ENCODE measurements at regions not wholly inside any gene's neighbourhood (a gene's known extent, or its start where the extent isn't known, plus 50 kb on each side); places are given as distances from the start of the nearest gene placed in this dataset.

DNA sequence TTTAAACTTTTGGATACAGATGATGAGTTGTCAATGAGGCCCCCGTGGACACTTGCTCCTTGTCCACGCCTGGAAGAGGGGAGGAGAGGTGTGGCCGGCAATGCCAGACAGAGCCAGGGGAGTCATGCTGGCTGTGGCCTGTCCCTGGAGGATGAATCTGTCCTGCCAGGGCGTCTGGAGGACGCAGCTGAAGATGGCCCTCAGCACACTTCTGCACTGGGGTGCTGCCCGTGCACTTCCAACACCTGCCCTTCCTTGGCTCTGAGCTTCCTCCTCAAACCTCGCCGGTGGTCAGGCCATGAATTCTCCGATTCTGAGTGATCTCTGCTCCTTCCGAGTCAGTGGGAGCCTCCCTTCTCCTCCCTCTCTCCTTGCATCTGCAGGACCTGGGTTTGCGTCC is 56.4 kb downstream of the KCNF1 start:
- DNase-seq, result no peak
- intact Hi-C loops (cut with DNase I; ENCODE audit: low total_unique reads) (no loop called here), in situ Hi-C loops (cut with MboI; ENCODE audit: low sequenced_read_pairs in 4 of 4) (no loop called here)
- H3K9me3 ChIP-seq, result no peaks in the 10 kb centered on the region
- H3K27ac ChIP-seq, result no peak overlapping the region
- no peaks in the 10 kb centered on the region for H3K36me3 ChIP-seq
- TF ChIP-seq POLR2A (IDR thresholded peaks at IDR 0.05), result no peak
- no peak for TF ChIP-seq CTCF (IDR thresholded peaks at IDR 0.05 in 4 of 5, conservative IDR thresholded peaks at IDR 0.05 in 1 of 5)
- no peak overlapping the region for H3K4me3 ChIP-seq
- H3K27me3 ChIP-seq, result peaks cover 0 to 5% (median 0%) of the 10 kb centered on the region in 3 donors
- no peaks in the 10 kb centered on the region for H3K4me1 ChIP-seq
- ATAC-seq, result no peak

GRCh38 chr2:10970666-10971065 is 58.9 kb downstream of the KCNF1 start:
- DNase-seq (no peak), ATAC-seq (no peak)
- TF ChIP-seq POLR2A (IDR thresholded peaks at IDR 0.05) (no peak), CTCF (IDR thresholded peaks at IDR 0.05 in 4 of 5, conservative IDR thresholded peaks at IDR 0.05 in 1 of 5) (no peak)
- no peak overlapping the region for H3K27ac ChIP-seq
- in situ Hi-C loops (cut with MboI; ENCODE audit: low sequenced_read_pairs in 4 of 4), result no loop called here
- H3K27me3 ChIP-seq, result peaks cover 0 to 2% (median 0%) of the 10 kb centered on the region in 3 donors
- H3K9me3 ChIP-seq, result no peaks in the 10 kb centered on the region
- intact Hi-C loops (cut with DNase I; ENCODE audit: low total_unique reads), result no loop called here
- no peaks in the 10 kb centered on the region for H3K36me3 ChIP-seq
- no peak overlapping the region for H3K4me3 ChIP-seq
- H3K4me1 ChIP-seq, result no peaks in the 10 kb centered on the region

- H3K27me3 ChIP-seq, result peaks cover 0 to 2% (median 0%) of the 10 kb centered on the region in 3 donors
- DNase-seq (no peak), ATAC-seq (no peak)
- no peak for TF ChIP-seq CTCF (IDR thresholded peaks at IDR 0.05 in 4 of 5, conservative IDR thresholded peaks at IDR 0.05 in 1 of 5)
- TF ChIP-seq POLR2A (IDR thresholded peaks at IDR 0.05), result no peak
- H3K4me1 ChIP-seq, result no peaks in the 10 kb centered on the region
- no peak overlapping the region for H3K4me3 ChIP-seq
- no peak overlapping the region for H3K27ac ChIP-seq
- no peaks in the 10 kb centered on the region for H3K36me3 ChIP-seq
- in situ Hi-C loops (cut with MboI; ENCODE audit: low sequenced_read_pairs in 4 of 4), result no loop called here
- no peaks in the 10 kb centered on the region for H3K9me3 ChIP-seq
- intact Hi-C loops (cut with DNase I; ENCODE audit: low total_unique reads), result no loop called here
Measured at GRCh38 chr2:10971161-10971887, 59.6 kb downstream of the KCNF1 start.

GRCh38 chr2:10971888-10972260 is 60.1 kb downstream of the KCNF1 start:
- Histone ChIP-seq H3K27me3 (peaks cover 0 to 4% (median 2%) of the 10 kb centered on the region in 3 donors), H3K4me1 (no peaks in the 10 kb centered on the region), H3K9me3 (no peaks in the 10 kb centered on the region), H3K27ac (no peak overlapping the region), H3K4me3 (no peak overlapping the region), H3K36me3 (no peaks in the 10 kb centered on the region)
- in situ Hi-C loops (cut with MboI; ENCODE audit: low sequenced_read_pairs in 4 of 4) (no loop called here), intact Hi-C loops (cut with DNase I; ENCODE audit: low total_unique reads) (no loop called here)
- no peak for DNase-seq
- TF ChIP-seq POLR2A (IDR thresholded peaks at IDR 0.05) (no peak), CTCF (IDR thresholded peaks at IDR 0.05 in 4 of 5, conservative IDR thresholded peaks at IDR 0.05 in 1 of 5) (no peak)
- no peak for ATAC-seq
